AG10803 (cell line): ENCODE measurements at regions not wholly inside any gene's neighbourhood (a gene's known extent, or its start where the extent isn't known, plus 50 kb on each side); places are given as distances from the start of the nearest gene placed in this dataset.

Experiments
- DNase-seq: peaks from one replicate; pipeline ENCODE4 v3.0.0; 2010; ENCODE audit warnings: low read depth
- H3K4me3 ChIP-seq: 2 replicates; pipeline ENCODE4 v1.5.1; 2011; ENCODE audit warnings: mild to moderate bottlenecking, low read length, control low read depth
- TF ChIP-seq, protein P1 (sequence below): conservative IDR thresholded peaks from 2 replicates; pipeline ENCODE4 v1.5.1; 2011; ENCODE audit warnings: mild to moderate bottlenecking, low read length, control low read depth, inconsistent platforms

DNA sequence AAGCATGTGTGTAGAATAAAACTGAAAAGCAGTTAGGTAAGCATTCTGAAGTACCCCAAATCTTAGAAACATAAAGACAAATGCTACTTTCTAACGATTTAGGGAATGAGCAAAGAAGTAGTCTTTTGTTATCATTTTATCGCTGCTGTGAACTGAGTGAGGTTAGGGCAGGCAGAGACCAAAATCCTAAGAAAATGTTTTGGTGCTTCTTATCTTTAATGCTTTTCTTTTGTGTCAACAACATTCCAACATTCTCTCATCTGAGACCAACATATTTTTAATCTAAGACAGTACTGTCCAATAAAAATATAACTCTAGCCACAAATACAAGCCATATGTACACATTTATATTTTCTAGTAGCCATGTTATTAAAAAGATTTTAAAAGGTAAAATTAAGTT is 789.4 kb upstream of the PIK3C3 start:
- TF ChIP-seq, protein P1, sequence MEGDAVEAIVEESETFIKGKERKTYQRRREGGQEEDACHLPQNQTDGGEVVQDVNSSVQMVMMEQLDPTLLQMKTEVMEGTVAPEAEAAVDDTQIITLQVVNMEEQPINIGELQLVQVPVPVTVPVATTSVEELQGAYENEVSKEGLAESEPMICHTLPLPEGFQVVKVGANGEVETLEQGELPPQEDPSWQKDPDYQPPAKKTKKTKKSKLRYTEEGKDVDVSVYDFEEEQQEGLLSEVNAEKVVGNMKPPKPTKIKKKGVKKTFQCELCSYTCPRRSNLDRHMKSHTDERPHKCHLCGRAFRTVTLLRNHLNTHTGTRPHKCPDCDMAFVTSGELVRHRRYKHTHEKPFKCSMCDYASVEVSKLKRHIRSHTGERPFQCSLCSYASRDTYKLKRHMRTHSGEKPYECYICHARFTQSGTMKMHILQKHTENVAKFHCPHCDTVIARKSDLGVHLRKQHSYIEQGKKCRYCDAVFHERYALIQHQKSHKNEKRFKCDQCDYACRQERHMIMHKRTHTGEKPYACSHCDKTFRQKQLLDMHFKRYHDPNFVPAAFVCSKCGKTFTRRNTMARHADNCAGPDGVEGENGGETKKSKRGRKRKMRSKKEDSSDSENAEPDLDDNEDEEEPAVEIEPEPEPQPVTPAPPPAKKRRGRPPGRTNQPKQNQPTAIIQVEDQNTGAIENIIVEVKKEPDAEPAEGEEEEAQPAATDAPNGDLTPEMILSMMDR, result no peak
- no peak overlapping the region for H3K4me3 ChIP-seq
- DNase-seq, result no peak

DNA sequence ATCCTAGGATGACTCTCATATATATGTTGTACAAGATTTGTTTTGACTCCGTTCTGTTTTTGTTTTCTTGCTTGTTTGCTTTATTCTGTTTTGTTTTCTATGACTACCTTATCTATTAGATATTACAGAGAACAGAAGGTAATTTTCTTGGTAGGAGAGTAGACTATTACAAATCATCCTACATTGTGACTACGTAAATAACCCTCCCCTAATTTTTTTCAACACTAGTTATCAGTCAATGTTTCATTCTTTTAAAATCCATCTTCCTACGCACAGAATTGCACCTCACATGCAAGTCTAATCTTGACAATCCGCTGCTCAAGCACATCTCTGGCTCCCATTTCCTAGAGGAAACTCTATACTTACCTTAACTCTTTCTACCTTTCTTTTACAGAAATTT is 792.3 kb upstream of the PIK3C3 start:
- TF ChIP-seq, protein P1, result no peak

DNA sequence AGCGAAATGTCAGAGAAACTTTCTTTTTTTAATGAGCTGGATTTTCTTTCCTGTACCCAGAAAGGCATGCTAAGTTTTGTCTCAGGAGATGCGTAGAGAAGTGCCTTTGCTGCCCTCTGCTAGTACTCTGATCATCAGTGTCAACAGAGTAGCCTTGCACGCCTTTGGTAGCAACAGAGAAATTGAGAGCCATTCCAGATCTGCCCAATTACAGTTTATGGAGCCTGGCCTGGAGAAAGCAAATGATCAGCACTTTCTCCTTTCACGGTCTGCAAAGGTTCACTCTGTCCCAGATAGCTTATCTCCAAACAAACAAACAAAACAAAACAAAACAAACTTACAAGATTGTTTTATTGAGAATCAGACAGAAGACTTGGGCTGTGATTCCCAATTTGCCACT is 792.8 kb upstream of the PIK3C3 start:
- TF ChIP-seq, protein P1, result no peak
- DNase-seq, result no peak
- H3K4me3 ChIP-seq, result no peak overlapping the region

More for the DNA sequence above, 792.3 kb upstream of the PIK3C3 start:
- no peak for DNase-seq
- H3K4me3 ChIP-seq, result no peak overlapping the region

DNA sequence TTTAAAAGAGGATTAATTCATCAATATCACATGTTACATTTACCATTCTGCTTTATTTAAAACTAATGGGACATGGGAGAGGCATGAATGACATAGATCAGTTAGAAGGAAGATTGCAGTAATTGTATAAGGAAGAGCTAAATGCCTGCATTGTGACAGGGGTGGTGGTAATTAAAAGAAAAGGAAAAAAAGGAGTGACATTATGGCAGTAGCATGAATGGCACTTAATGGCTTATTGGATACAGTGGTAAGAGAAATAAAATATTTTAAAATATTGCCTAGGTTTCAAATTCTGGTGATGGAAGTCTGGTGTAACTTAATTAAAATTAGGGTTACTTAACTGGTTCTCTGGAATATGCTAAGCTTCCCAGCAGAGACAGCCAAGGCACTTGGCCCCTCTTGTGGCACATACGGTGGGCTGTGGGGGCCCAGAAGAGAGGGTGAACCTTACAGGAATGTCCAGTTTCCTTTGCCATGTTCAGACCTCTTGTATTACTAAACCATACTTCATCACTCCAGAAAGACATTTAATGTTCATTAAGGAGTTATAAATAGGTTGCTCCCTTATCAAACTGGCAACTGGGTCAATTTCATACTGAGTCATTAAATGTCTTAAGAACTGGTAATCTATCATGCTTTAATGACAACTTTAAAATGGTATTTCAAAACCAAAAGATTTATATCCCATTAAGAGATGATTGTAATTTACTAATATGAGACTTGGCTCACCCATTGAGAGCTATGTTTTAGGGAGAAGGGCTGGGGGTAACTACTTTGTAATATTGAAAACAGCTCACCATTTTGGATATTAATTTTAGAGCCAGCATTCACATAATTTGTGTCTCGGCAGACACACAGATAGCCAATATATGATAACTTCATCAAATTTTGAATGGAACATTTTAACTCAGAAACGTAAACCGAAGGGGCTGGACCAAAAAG is 798.9 kb upstream of the PIK3C3 start:
- TF ChIP-seq, protein P1, result no peak
- no peak overlapping the region for H3K4me3 ChIP-seq
- DNase-seq, result no peak

DNA sequence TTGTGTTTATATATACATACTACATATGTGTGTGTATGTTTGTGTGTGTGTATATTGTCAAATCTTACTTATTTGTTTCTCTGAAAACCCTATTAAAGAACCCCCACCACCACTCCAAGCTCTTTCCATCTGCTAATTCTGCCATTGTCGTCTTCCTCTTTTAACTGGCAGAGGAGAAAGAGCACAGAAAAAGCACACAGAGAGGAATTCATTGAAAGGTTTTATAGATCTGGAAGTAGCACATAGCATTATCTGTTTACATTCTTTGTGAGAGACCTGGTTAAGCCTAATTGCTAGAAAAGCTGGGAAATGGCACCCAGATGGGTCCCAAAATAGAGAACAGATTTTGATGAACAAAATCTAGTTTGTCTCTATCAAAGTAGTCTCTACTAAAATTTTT is 800.0 kb upstream of the PIK3C3 start:
- H3K4me3 ChIP-seq, result no peak overlapping the region
- DNase-seq, result no peak
- TF ChIP-seq, protein P1, result no peak

DNA sequence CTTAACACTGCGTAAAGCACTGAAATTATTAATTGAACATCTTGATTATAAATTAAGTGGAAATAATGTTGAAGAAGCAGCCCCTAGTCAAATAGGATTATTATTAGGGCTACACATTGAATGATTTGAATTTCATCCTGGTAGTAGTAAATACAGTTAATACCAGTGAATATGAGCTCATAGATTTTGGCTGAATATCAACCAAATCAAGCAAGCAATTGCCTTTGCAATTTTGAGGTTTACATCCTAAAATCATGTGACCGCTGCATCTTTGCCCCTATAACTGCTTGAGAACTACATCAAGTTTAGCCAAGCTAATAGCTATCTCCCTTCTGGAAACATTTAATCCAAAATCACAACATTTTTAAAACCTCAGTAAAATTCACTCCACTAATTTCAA is 801.2 kb upstream of the PIK3C3 start:
- no peak for DNase-seq
- TF ChIP-seq, protein P1, result no peak
- H3K4me3 ChIP-seq, result no peak overlapping the region

DNA sequence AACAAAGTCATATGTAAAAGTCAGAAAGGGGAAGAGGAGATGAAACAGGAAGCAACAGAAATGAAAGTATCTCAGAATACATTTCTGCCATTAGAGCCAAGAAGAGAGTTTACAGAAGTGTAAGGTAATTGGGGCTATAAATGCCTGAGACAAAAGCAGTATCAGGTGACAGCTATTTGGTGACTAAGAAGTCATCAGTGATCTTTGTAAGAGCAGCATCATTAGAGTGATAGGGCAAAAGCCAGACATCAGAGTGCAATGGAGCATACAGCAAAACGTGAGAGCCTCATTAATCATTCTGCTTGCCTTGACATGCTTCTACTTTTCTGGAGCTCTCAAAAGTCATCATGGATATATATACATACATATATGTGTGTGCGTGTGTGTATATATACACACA is 804.7 kb upstream of the PIK3C3 start:
- DNase-seq, result no peak
- TF ChIP-seq, protein P1, result no peak
- H3K4me3 ChIP-seq, result no peak overlapping the region
